ENCODE measurements at regions not wholly inside any gene's neighbourhood (a gene's known extent, or its start where the extent isn't known, plus 50 kb on each side); places are given as distances from the start of the nearest gene placed in this dataset.

DNA sequence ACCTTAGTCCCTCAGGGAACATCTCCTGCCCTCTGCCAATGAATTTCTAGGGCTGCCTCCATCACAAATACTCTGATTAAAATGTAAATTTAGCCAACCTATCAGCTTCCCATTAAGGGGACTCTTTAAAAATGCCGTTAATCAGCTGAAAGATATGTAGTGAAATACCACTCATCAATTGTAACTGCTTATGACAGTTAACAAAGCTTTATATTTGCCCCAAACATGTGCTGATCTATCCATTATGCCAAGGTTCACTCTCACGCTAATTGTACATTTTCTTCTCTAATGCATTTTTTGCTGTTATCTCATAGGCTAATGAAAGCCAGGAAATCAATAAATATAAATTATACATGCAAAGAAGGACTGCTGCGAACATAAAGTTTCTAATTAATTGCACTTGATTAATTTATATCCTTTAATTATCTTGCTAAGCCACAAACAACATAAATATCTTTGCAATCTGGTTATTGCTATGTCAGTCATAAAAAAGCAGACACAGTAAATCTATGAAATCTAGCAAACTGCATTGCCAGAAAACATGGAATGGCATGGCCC is 601.4 kb upstream of the SALL1 start:
- TF ChIP-seq, protein P1, sequence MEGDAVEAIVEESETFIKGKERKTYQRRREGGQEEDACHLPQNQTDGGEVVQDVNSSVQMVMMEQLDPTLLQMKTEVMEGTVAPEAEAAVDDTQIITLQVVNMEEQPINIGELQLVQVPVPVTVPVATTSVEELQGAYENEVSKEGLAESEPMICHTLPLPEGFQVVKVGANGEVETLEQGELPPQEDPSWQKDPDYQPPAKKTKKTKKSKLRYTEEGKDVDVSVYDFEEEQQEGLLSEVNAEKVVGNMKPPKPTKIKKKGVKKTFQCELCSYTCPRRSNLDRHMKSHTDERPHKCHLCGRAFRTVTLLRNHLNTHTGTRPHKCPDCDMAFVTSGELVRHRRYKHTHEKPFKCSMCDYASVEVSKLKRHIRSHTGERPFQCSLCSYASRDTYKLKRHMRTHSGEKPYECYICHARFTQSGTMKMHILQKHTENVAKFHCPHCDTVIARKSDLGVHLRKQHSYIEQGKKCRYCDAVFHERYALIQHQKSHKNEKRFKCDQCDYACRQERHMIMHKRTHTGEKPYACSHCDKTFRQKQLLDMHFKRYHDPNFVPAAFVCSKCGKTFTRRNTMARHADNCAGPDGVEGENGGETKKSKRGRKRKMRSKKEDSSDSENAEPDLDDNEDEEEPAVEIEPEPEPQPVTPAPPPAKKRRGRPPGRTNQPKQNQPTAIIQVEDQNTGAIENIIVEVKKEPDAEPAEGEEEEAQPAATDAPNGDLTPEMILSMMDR (IDR thresholded peaks at IDR 0.05; ENCODE audit: control extremely low read depth, extremely low read depth), result no peak
- ATAC-seq (ENCODE audit: insufficient read depth, low FRiP score), result no peak
- H3K4me3 ChIP-seq, result no peak overlapping the region

DNA sequence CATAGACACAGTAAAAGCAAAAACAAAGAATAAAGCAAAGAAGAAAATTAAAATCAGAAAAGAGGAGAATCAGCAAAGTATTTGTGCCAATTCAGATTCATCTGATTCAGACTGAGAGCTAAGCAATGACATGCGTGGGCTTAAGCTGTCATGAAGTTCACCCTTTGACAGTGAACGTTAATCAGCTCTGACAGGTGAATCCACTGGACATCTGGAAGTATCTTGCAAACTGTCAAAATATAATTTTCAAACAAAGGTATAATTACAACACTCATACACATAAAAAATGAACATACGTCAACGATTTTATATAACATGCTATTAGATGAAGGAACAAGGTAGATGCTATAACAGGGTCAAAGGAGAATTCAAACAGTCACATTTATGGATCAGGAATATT is 596.3 kb upstream of the SALL1 start:
- Histone ChIP-seq H3K9ac (ENCODE audit: insufficient read depth in 1 of 2, low read length in 2 of 2) (no peak overlapping the region), H3K4me1 (ENCODE audit: control insufficient read depth in 5 of 5, insufficient read depth in 5 of 5, low read length in 5 of 5) (no peaks in the 10 kb centered on the region), H3K27me3 (ENCODE audit: control insufficient read depth in 3 of 3, insufficient read depth in 3 of 3, low read length in 2 of 3) (peaks cover 0 to 9% (median 7%) of the 10 kb centered on the region in 3 donors), H3K4me3 (no peak overlapping the region), H3K9me3 (ENCODE audit: control insufficient read depth in 4 of 4, insufficient read depth in 3 of 4, low read length in 3 of 4) (no peaks in the 10 kb centered on the region), H3K36me3 (ENCODE audit: control insufficient read depth in 4 of 4, insufficient read depth in 4 of 4, low read length in 4 of 4) (no peaks in the 10 kb centered on the region), H3K27ac (ENCODE audit: low read depth in 1 of 2, low read length in 1 of 2) (no peak overlapping the region)
- 80 to 83% methylated on average over 4 of the region's 4 CpGs for WGBS, 2 donors
- no peak for ATAC-seq (ENCODE audit: insufficient read depth, low FRiP score)
- DNase-seq, result no peak
- TF ChIP-seq, protein P1 (IDR thresholded peaks at IDR 0.05; ENCODE audit: control extremely low read depth, extremely low read depth), result no peak

More for the DNA sequence above, 601.4 kb upstream of the SALL1 start:
- H3K9me3 ChIP-seq (ENCODE audit: control insufficient read depth in 4 of 4, insufficient read depth in 3 of 4, low read length in 3 of 4), result no peaks in the 10 kb centered on the region
- 89 to 92% methylated on average over 3 of the region's 3 CpGs for WGBS, 2 donors
- H3K4me1 ChIP-seq (ENCODE audit: control insufficient read depth in 5 of 5, insufficient read depth in 5 of 5, low read length in 5 of 5), result peaks cover 0 to 6% (median 0%) of the 10 kb centered on the region in 5 donors
- H3K9ac ChIP-seq (ENCODE audit: insufficient read depth in 1 of 2, low read length in 2 of 2), result no peak overlapping the region
- H3K27ac ChIP-seq (ENCODE audit: low read depth in 1 of 2, low read length in 1 of 2), result no peak overlapping the region
- H3K36me3 ChIP-seq (ENCODE audit: control insufficient read depth in 4 of 4, insufficient read depth in 4 of 4, low read length in 4 of 4), result no peaks in the 10 kb centered on the region
- DNase-seq, result no peak
- peaks cover 0 to 32% (median 13%) of the 10 kb centered on the region in 3 donors for H3K27me3 ChIP-seq (ENCODE audit: control insufficient read depth in 3 of 3, insufficient read depth in 3 of 3, low read length in 2 of 3)

- ATAC-seq (ENCODE audit: insufficient read depth, low FRiP score), result no peak
- no peak overlapping the region for H3K27ac ChIP-seq (ENCODE audit: low read depth in 1 of 2, low read length in 1 of 2)
- H3K9ac ChIP-seq (ENCODE audit: insufficient read depth in 1 of 2, low read length in 2 of 2), result no peak overlapping the region
- TF ChIP-seq, protein P1 (IDR thresholded peaks at IDR 0.05; ENCODE audit: control extremely low read depth, extremely low read depth), result no peak
- no peaks in the 10 kb centered on the region for H3K4me1 ChIP-seq (ENCODE audit: control insufficient read depth in 5 of 5, insufficient read depth in 5 of 5, low read length in 5 of 5)
- H3K36me3 ChIP-seq (ENCODE audit: control insufficient read depth in 4 of 4, insufficient read depth in 4 of 4, low read length in 4 of 4), result no peaks in the 10 kb centered on the region
- DNase-seq, result no peak
- H3K9me3 ChIP-seq (ENCODE audit: control insufficient read depth in 4 of 4, insufficient read depth in 3 of 4, low read length in 3 of 4), result no peaks in the 10 kb centered on the region
- H3K27me3 ChIP-seq (ENCODE audit: control insufficient read depth in 3 of 3, insufficient read depth in 3 of 3, low read length in 2 of 3), result peaks cover 0 to 4% (median 0%) of the 10 kb centered on the region in 3 donors
- 46 to 56% methylated on average over 1 of the region's 1 CpG for WGBS, 2 donors
- no peak overlapping the region for H3K4me3 ChIP-seq
Measured at GRCh38 chr16:51734220-51734619, 583.1 kb upstream of the SALL1 start.

GRCh38 chr16:51733181-51733580 is 582.1 kb upstream of the SALL1 start:
- DNase-seq (no peak), ATAC-seq (ENCODE audit: insufficient read depth, low FRiP score) (no peak)
- Histone ChIP-seq H3K27ac (ENCODE audit: low read depth in 1 of 2, low read length in 1 of 2) (no peak overlapping the region), H3K4me1 (ENCODE audit: control insufficient read depth in 5 of 5, insufficient read depth in 5 of 5, low read length in 5 of 5) (no peaks in the 10 kb centered on the region), H3K4me3 (no peak overlapping the region), H3K27me3 (ENCODE audit: control insufficient read depth in 3 of 3, insufficient read depth in 3 of 3, low read length in 2 of 3) (peaks cover 0 to 4% (median 0%) of the 10 kb centered on the region in 3 donors), H3K36me3 (ENCODE audit: control insufficient read depth in 4 of 4, insufficient read depth in 4 of 4, low read length in 4 of 4) (no peaks in the 10 kb centered on the region), H3K9ac (ENCODE audit: insufficient read depth in 1 of 2, low read length in 2 of 2) (no peak overlapping the region), H3K9me3 (ENCODE audit: control insufficient read depth in 4 of 4, insufficient read depth in 3 of 4, low read length in 3 of 4) (no peaks in the 10 kb centered on the region)
- WGBS, 2 donors, result 90 to 91% methylated on average over 2 of the region's 2 CpGs
- TF ChIP-seq, protein P1 (IDR thresholded peaks at IDR 0.05; ENCODE audit: control extremely low read depth, extremely low read depth), result no peak

All from lung (tissue), 11 donors.